Trophoblast cell (in vitro differentiated cells and primary cell): ENCODE measurements at regions not wholly inside any gene's neighbourhood (a gene's known extent, or its start where the extent isn't known, plus 50 kb on each side); places are given as distances from the start of the nearest gene placed in this dataset.

ENCODE experiments used
- DNase-seq, 2 donors: peaks; one replicate each; pipeline ENCODE4 v3.0.0-alpha.2; 2016
- H2AFZ ChIP-seq: 2 replicates; pipeline ENCODE4 v1.6.1; 2013; ENCODE audit warnings: low read length, moderate library complexity, mild to moderate bottlenecking; ENCODE audit not compliant: insufficient read depth, poor library complexity
- H2AK5ac ChIP-seq: 2 replicates; pipeline ENCODE4 v1.6.1; 2013; ENCODE audit warnings: mild to moderate bottlenecking, low read length
- H2BK120ac ChIP-seq: 2 replicates; pipeline ENCODE4 v1.6.1; 2013; ENCODE audit warnings: low read length, mild to moderate bottlenecking, moderate library complexity; ENCODE audit not compliant: insufficient read depth, poor library complexity
- H2BK12ac ChIP-seq: 2 replicates; pipeline ENCODE4 v1.6.1; 2013; ENCODE audit warnings: mild to moderate bottlenecking, low read length, moderate library complexity
- H2BK5ac ChIP-seq: 2 replicates; pipeline ENCODE4 v1.6.1; 2013; ENCODE audit warnings: low read length, low read depth, moderate library complexity, mild to moderate bottlenecking; ENCODE audit not compliant: poor library complexity
- H3K14ac ChIP-seq: 2 replicates; pipeline ENCODE4 v1.6.1; 2013; ENCODE audit warnings: mild to moderate bottlenecking, low read length
- H3K18ac ChIP-seq: 2 replicates; pipeline ENCODE4 v1.6.1; 2013; ENCODE audit warnings: mild to moderate bottlenecking, low read length
- H3K23ac ChIP-seq: 2 replicates; pipeline ENCODE4 v1.6.1; 2013; ENCODE audit warnings: low read length
- H3K27ac ChIP-seq: 2 replicates; pipeline ENCODE4 v1.5.1; 2013; ENCODE audit warnings: low read depth, mild to moderate bottlenecking, inconsistent platforms, low read length, moderate library complexity
- H3K27me3 ChIP-seq: 2 replicates; pipeline ENCODE4 v1.6.1; 2013; ENCODE audit warnings: inconsistent platforms, mild to moderate bottlenecking, low read length, moderate library complexity; ENCODE audit not compliant: insufficient read depth
- H3K36me3 ChIP-seq, 2 experiments: 1 replicate in 1 of 2; 2 replicates in 1 of 2; pipeline ENCODE4 v1.6.1; 2013; ENCODE audit warnings: low read length in 2 of 2, mild to moderate bottlenecking in 2 of 2, moderate library complexity in 1 of 2; ENCODE audit not compliant: insufficient read depth in 2 of 2, control insufficient read depth in 1 of 2
- H3K4ac ChIP-seq: 2 replicates; pipeline ENCODE4 v1.6.1; 2013; ENCODE audit warnings: low read depth, mild to moderate bottlenecking, low read length, moderate library complexity
- H3K4me1 ChIP-seq, 2 experiments: 1 replicate in 1 of 2; 2 replicates in 1 of 2; pipeline ENCODE4 v1.6.1; 2013; ENCODE audit warnings: low read length in 2 of 2, mild to moderate bottlenecking in 2 of 2, moderate library complexity in 1 of 2; ENCODE audit not compliant: insufficient read depth in 2 of 2, control insufficient read depth in 1 of 2
- H3K4me2 ChIP-seq: 2 replicates; pipeline ENCODE4 v1.6.1; 2013; ENCODE audit warnings: inconsistent platforms, mild to moderate bottlenecking, low read length, moderate library complexity
- H3K4me3 ChIP-seq: 2 replicates; pipeline ENCODE4 v1.5.1; 2013; ENCODE audit warnings: mild to moderate bottlenecking, low read depth, low read length, inconsistent platforms
- H3K79me1 ChIP-seq: one replicate; pipeline ENCODE4 v1.6.1; 2013; ENCODE audit warnings: low read length
- H3K79me2 ChIP-seq: 2 replicates; pipeline ENCODE4 v1.6.1; 2013; ENCODE audit warnings: low read length, mild to moderate bottlenecking; ENCODE audit not compliant: control insufficient read depth, insufficient read depth, poor library complexity
- H3K9ac ChIP-seq: 2 replicates; pipeline ENCODE4 v1.6.1; 2013; ENCODE audit warnings: mild to moderate bottlenecking, low read length
- H3K9me3 ChIP-seq: 2 replicates; pipeline ENCODE4 v1.6.1; 2013; ENCODE audit warnings: low read depth, mild to moderate bottlenecking, control low read depth, inconsistent platforms, low read length; ENCODE audit not compliant: insufficient read depth
- H4K12ac ChIP-seq: 2 replicates; pipeline ENCODE4 v1.6.1; 2013; ENCODE audit warnings: low read depth, mild to moderate bottlenecking, low read length, moderate library complexity
- H4K8ac ChIP-seq: 2 replicates; pipeline ENCODE4 v1.6.1; 2013; ENCODE audit warnings: low read depth, mild to moderate bottlenecking, low read length, moderate library complexity
- H4K91ac ChIP-seq: one replicate; pipeline ENCODE4 v1.6.1; 2013; ENCODE audit warnings: low read depth, mild to moderate bottlenecking, low read length, moderate library complexity
- WGBS: extraction: QIAGEN DNeasy Blood & Tissue Kit; methylation state at CpG from one replicate; pipeline ENCODE4 v1.1.7; 2013; ENCODE audit warnings: missing lambda C conversion rate; ENCODE audit not compliant: insufficient read length, insufficient coverage; ENCODE audit errors: extremely low coverage; 5-methylcytosine and 5-hydroxymethylcytosine counted together

DNA sequence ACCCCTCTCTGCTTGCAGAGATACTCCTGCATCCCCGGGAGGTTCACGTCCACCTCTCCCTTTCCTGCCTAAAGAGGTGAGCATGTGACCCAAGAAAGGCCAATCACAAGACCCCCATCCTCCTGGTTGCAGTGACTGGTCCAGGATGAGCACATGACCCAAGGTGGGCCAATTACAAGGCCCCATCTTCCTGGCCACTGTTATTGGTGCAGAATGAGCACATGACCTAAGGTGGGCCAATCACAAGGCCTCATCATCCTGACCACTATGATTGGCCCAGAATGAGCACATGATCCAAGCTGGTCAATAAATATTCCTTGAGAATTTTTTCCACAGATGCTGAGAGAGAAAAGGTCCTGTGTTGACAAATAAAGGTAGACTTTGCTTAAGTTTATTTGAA, 350.7 kb downstream of the EFNB2 start:
- Histone ChIP-seq H3K9ac (peak overlapping the region; percentile 64), H3K79me2 (no peaks in the 10 kb centered on the region), H3K4me3 (no peak overlapping the region), H3K14ac (no peak overlapping the region), H4K12ac (no peak overlapping the region), H2BK120ac (no peak overlapping the region), H2BK5ac (no peak overlapping the region), H3K9me3 (peaks cover 9% of the 10 kb centered on the region), H2AK5ac (no peak overlapping the region), H4K8ac (no peak overlapping the region), H3K36me3 (no peaks in the 10 kb centered on the region), H4K91ac (no peak overlapping the region), H2AFZ (no peak overlapping the region), H3K4ac (no peak overlapping the region), H3K79me1 (no peaks in the 10 kb centered on the region), H3K4me2 (no peak overlapping the region), H3K27me3 (no peaks in the 10 kb centered on the region), H3K18ac (no peak overlapping the region), H3K4me1 (peaks cover 0 to 7% of the 10 kb centered on the region in 2 experiments), H3K27ac (no peak overlapping the region), H3K23ac (no peak overlapping the region), H2BK12ac (no peak overlapping the region)
- no CpG with 5 or more reads among the region's 2 CpGs for WGBS
- DNase-seq = no peak

DNA sequence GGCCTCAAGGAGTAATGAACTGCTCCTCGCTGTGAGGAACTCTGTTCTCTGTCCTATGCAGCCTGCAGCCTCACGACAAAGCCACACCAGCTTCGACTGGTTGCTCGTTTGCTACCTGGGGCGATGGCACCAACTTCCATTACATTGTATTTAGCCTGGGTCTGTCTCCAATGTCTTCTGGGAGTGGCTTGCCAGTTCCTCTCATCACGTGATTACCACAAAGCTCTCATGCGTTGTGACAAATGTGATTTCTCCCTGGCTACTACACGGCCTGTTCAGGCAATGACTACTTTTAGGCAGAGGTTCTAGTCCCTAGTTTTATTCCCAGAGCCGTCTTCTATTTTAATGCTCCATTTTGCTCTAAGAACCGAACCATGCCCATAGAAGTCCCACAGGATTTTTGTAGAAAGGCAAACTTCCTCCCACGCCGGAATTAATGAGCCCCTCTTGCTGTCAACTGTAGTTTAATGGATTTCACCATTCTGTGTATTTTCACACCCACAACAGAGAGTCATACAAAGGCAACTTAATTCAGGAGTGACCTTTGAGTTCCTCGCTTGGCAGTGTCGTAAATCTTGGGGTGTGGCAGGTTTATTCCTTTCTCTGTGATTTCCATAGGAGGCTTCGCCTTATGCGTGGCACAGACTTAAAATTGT, 351.9 kb downstream of the EFNB2 start:
- no CpG with 5 or more reads among the region's 16 CpGs for WGBS
- Histone ChIP-seq H3K79me2 (no peaks in the 10 kb centered on the region), H3K9me3 (peaks cover 8% of the 10 kb centered on the region), H3K9ac (no peak overlapping the region), H3K4me1 (peaks cover 0 to 9% of the 10 kb centered on the region in 2 experiments), H3K36me3 (no peaks in the 10 kb centered on the region), H4K91ac (no peak overlapping the region), H2AFZ (no peak overlapping the region), H2AK5ac (no peak overlapping the region), H3K27me3 (no peaks in the 10 kb centered on the region), H4K8ac (no peak overlapping the region), H3K4me2 (no peak overlapping the region), H3K4ac (no peak overlapping the region), H2BK5ac (no peak overlapping the region), H3K27ac (no peak overlapping the region), H3K79me1 (no peaks in the 10 kb centered on the region), H3K4me3 (no peak overlapping the region), H2BK120ac (no peak overlapping the region), H4K12ac (no peak overlapping the region), H3K23ac (no peak overlapping the region), H3K14ac (no peak overlapping the region), H2BK12ac (no peak overlapping the region), H3K18ac (no peak overlapping the region)
- no peak for DNase-seq

DNA sequence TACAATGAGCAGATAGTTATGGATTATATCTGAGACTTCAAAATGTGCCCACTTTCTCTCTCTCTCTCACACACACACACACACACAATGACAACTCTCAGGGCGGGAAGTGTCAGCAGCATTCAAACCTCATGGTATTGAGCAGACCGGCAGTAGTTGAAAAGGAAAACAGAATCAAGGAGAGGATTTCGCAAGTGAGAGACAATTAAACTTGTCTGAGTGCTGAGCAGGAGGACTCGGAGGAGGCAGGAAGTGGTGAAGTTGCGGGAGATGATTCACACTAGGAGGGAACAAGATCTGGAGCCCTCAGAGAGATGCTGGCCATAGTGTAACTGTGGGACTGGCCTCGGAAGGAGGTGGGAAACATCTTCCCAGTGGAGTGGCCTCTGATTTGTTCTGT, 353.1 kb downstream of the EFNB2 start:
- Histone ChIP-seq H2BK120ac (no peak overlapping the region), H3K14ac (no peak overlapping the region), H3K9ac (no peak overlapping the region), H3K4me2 (no peak overlapping the region), H2AK5ac (no peak overlapping the region), H3K79me2 (no peaks in the 10 kb centered on the region), H2AFZ (no peak overlapping the region), H4K12ac (no peak overlapping the region), H2BK5ac (no peak overlapping the region), H3K79me1 (no peaks in the 10 kb centered on the region), H4K8ac (no peak overlapping the region), H3K18ac (no peak overlapping the region), H3K36me3 (no peaks in the 10 kb centered on the region), H2BK12ac (no peak overlapping the region), H3K4ac (no peak overlapping the region), H3K4me1 (peaks cover 0 to 9% of the 10 kb centered on the region in 2 experiments), H3K9me3 (peaks cover 7% of the 10 kb centered on the region), H3K4me3 (no peak overlapping the region), H3K27ac (no peak overlapping the region), H3K23ac (no peak overlapping the region), H4K91ac (no peak overlapping the region), H3K27me3 (no peaks in the 10 kb centered on the region)
- DNase-seq = no peak
- no CpG with 5 or more reads among the region's 6 CpGs for WGBS

DNA sequence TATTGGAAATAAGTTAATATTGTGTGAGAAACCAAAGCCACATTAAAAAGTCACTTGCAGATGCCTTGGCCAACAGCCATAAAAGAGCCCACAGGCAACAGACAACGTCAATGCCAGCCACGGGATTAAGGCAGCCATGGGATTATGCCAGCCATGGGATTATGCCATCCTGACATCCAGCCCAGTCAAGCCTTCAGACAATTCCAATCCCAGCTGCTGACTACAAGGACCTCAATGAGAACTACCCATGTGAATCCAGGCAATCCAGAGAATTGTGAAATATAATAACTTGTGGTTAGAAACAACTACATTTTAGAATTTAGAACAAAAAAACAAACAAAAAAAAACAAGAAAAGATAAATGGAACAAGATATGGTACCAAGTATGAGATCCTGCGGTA, 356.6 kb downstream of the EFNB2 start:
- H2BK120ac ChIP-seq = no peak overlapping the region
- no CpG with 5 or more reads among the region's 3 CpGs for WGBS

More for the DNA sequence above, 356.6 kb downstream of the EFNB2 start:
- Histone ChIP-seq H3K27me3 (no peaks in the 10 kb centered on the region), H3K4me1 (peaks cover 0 to 9% of the 10 kb centered on the region in 2 experiments), H3K4me2 (no peak overlapping the region), H4K91ac (no peak overlapping the region), H3K79me1 (no peaks in the 10 kb centered on the region), H3K4ac (no peak overlapping the region), H3K36me3 (no peaks in the 10 kb centered on the region), H2BK12ac (no peak overlapping the region), H2BK5ac (no peak overlapping the region), H3K23ac (no peak overlapping the region), H3K9me3 (peaks cover 4% of the 10 kb centered on the region), H4K8ac (no peak overlapping the region), H2AK5ac (no peak overlapping the region), H3K79me2 (no peaks in the 10 kb centered on the region), H3K14ac (no peak overlapping the region), H3K27ac (no peak overlapping the region), H4K12ac (no peak overlapping the region), H3K4me3 (no peak overlapping the region), H3K18ac (no peak overlapping the region), H2AFZ (no peak overlapping the region), H3K9ac (no peak overlapping the region)
- no peak for DNase-seq
